T-helper 1 cell treated with Interleukin-12 subunit alpha and Interleukin-12 subunit beta and Interleukin-4 antibody, amounts not matched to agents 30 μg/mL and 1 μg/mL, for 36 hours (primary cell): ENCODE measurements at regions not wholly inside any gene's neighbourhood (a gene's known extent, or its start where the extent isn't known, plus 50 kb on each side); places are given as distances from the start of the nearest gene placed in this dataset.

ENCODE experiments used
- H3K27ac Mint-ChIP-seq: one replicate; pipeline ENCODE4 v1.8.0; 2021; ENCODE audit warnings: mild to moderate bottlenecking, mixed read lengths
- H3K27me3 Mint-ChIP-seq: one replicate; pipeline ENCODE4 v1.8.0; 2021; ENCODE audit warnings: low read depth, mixed read lengths
- H3K36me3 Mint-ChIP-seq: one replicate; pipeline ENCODE4 v1.8.0; 2021; ENCODE audit warnings: low read depth, mixed read lengths
- H3K4me1 Mint-ChIP-seq: one replicate; pipeline ENCODE4 v1.8.0; 2021; ENCODE audit warnings: low read depth, mixed read lengths
- H3K4me3 Mint-ChIP-seq: one replicate; pipeline ENCODE4 v1.8.0; 2021; ENCODE audit warnings: mild to moderate bottlenecking, moderate library complexity, mixed read lengths
- H3K9me3 Mint-ChIP-seq: one replicate; pipeline ENCODE4 v1.8.0; 2021; ENCODE audit warnings: mixed read lengths

DNA sequence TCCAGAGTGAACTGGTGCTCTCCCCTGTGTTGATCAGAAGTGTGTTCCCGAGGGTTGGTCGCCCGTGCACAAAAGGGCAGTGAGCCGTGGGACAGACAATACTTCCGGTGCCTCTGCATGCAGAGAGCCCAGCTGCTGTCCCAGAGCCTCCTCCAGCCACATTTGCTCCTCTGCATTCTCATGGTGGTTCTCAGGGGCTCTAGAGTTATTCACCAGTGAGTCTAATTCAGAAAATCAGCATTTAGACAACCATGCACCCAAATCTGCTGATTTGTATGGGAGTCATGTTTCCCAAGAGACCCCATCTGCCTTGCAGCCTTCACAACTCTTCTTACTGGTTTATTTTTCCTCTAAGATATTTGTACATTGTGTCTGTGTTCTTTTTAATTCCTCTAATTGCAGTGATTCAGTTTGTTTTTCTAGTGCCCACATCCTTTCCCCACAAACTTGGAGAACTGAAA, 107.0 kb upstream of the SPRED1 start:
- peaks cover 14% of the 10 kb centered on the region for H3K9me3 Mint-ChIP-seq
- no peaks in the 10 kb centered on the region for H3K36me3 Mint-ChIP-seq
- peaks cover 4% of the 10 kb centered on the region for H3K4me1 Mint-ChIP-seq
- H3K27me3 Mint-ChIP-seq, result peaks cover 5% of the 10 kb centered on the region
- no peak overlapping the region for H3K4me3 Mint-ChIP-seq
- H3K27ac Mint-ChIP-seq, result no peak overlapping the region

DNA sequence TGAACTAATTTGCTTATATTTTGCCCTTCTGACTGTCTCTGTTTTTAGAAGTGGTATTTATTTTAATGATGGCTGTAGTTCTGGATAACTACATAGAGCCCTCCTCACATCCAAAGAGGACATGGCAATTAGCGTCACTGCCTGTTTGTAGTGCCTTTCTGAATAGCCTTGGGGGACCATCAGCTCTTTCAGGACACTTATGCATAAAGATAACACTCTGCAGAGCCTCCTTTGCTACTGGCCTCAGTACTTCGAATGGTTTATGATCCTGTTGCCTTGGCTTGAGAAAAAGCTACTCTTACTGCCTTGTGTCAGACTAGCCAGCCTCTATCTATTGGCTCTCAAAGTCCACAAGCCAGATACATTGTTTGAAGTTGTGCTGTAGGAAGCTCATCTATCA, 105.4 kb upstream of the SPRED1 start:
- no peak overlapping the region for H3K4me3 Mint-ChIP-seq

DNA sequence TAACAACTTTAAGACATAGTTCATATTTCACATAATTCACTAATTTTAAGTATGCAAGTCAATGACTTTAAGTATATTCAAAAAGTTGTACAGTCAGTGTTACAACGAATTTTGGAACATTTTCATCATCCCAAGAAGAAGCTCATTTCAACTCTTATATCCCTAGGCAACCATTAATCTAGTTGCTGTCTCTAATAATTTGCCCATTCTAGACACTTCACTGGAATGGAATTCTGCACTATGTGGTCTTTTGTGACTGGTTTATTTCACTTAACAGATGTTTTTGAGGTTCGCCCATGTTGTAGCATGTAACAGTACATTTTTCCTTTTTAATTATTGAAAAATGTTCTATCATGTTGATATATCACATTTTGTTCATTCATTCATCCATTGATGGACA, 104.2 kb upstream of the SPRED1 start:
- Mint-ChIP-seq H3K36me3 (no peaks in the 10 kb centered on the region), H3K9me3 (peaks cover 13% of the 10 kb centered on the region), H3K27me3 (peaks cover 5% of the 10 kb centered on the region)

More for the DNA sequence above, 105.4 kb upstream of the SPRED1 start:
- peaks cover 4% of the 10 kb centered on the region for H3K4me1 Mint-ChIP-seq
- peaks cover 5% of the 10 kb centered on the region for H3K27me3 Mint-ChIP-seq
- peaks cover 21% of the 10 kb centered on the region for H3K9me3 Mint-ChIP-seq
- no peaks in the 10 kb centered on the region for H3K36me3 Mint-ChIP-seq
- no peak overlapping the region for H3K27ac Mint-ChIP-seq

DNA sequence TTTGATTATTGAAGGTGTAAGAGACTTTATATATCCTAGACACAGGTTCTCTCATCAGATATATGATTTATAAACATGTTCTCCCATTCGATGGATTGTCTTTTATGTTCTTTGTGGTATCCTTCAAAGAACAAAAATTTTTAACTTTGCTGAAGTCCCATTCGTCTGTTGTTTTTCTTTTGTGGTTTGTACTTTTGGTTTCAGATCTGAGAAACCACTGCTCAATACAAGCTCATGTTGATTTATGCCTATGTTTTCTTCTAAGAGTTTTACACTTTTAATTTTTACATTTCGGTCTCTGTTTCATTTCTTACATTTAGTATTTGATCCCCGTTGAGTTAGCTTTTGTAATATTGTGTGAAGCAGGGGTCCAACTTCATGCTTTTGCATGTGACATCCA, 103.3 kb upstream of the SPRED1 start:
- H3K36me3 Mint-ChIP-seq, result no peaks in the 10 kb centered on the region
- no peak overlapping the region for H3K4me3 Mint-ChIP-seq
- no peak overlapping the region for H3K27ac Mint-ChIP-seq
- peaks cover 5% of the 10 kb centered on the region for H3K27me3 Mint-ChIP-seq
- peaks cover 13% of the 10 kb centered on the region for H3K9me3 Mint-ChIP-seq
- H3K4me1 Mint-ChIP-seq, result peaks cover 4% of the 10 kb centered on the region

More for the DNA sequence above, 104.2 kb upstream of the SPRED1 start:
- H3K27ac Mint-ChIP-seq, result no peak overlapping the region
- peaks cover 4% of the 10 kb centered on the region for H3K4me1 Mint-ChIP-seq
- no peak overlapping the region for H3K4me3 Mint-ChIP-seq

DNA sequence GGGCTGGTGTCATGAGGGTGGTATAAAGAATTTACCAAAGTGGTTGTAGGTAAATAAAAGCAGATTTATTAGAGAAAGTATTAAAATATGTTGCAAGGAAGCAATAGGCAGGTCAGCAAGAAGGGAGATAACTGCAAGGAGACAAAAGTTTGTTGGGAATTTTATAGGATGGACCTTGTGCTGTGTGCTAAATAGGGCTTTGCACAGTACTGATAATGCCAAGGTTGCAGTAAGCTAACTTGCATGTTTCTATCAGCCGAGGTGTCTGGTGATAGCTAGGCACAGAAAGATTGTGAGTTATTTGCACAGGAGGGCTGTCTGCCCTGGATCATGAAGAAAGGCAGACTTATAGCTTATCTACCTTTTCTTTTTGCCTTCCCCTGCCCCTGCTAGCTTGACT, 102.5 kb upstream of the SPRED1 start:
- Mint-ChIP-seq H3K27ac (no peak overlapping the region), H3K4me1 (peaks cover 4% of the 10 kb centered on the region), H3K9me3 (peaks cover 13% of the 10 kb centered on the region), H3K36me3 (no peaks in the 10 kb centered on the region), H3K27me3 (peaks cover 5% of the 10 kb centered on the region), H3K4me3 (no peak overlapping the region)

DNA sequence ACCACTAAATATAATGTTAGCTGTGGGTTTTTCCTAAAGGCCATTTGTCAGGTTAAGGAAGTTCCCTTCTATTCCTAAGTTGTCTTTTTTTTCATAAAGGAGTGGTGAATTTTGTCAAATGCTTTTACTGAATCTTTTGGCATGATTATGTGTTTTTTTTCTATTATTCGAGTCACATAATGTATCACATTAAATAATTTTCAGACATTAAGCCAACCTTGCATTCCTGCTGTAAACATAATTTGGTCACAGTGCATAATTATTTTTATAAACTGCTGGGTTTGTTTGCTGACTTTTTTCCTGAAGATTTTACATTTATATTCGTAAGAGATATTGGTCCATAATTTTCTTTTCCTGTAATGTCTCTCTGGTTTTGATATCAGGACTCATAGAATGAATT, 101.8 kb upstream of the SPRED1 start:
- peaks cover 4% of the 10 kb centered on the region for H3K4me1 Mint-ChIP-seq
- H3K4me3 Mint-ChIP-seq, result no peak overlapping the region
- H3K9me3 Mint-ChIP-seq, result peaks cover 13% of the 10 kb centered on the region
- no peak overlapping the region for H3K27ac Mint-ChIP-seq
- peaks cover 2% of the 10 kb centered on the region for H3K27me3 Mint-ChIP-seq
- H3K36me3 Mint-ChIP-seq, result no peaks in the 10 kb centered on the region

DNA sequence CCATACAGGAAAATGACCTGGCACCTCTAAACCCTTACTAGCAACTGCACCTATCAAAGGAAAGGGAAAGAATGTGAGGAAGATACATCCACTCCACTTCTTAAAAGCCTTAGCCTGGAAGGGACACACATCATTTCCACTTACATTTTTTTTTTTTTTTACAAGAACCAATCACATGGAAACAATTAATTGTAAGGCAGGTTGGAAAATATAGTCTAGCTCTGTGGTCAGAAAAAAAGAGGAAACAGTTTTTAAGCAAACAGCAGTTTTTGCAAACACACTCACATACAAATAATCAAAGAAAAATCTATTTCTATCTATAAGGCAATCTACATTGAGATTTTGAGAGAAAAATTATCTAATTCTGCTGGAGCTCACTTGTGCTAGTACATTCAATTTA, 98.9 kb upstream of the SPRED1 start:
- H3K27me3 Mint-ChIP-seq, result peaks cover 2% of the 10 kb centered on the region
- no peak overlapping the region for H3K27ac Mint-ChIP-seq
- H3K9me3 Mint-ChIP-seq, result peaks cover 22% of the 10 kb centered on the region
- H3K4me1 Mint-ChIP-seq, result peaks cover 4% of the 10 kb centered on the region
- no peaks in the 10 kb centered on the region for H3K36me3 Mint-ChIP-seq
- H3K4me3 Mint-ChIP-seq, result no peak overlapping the region

DNA sequence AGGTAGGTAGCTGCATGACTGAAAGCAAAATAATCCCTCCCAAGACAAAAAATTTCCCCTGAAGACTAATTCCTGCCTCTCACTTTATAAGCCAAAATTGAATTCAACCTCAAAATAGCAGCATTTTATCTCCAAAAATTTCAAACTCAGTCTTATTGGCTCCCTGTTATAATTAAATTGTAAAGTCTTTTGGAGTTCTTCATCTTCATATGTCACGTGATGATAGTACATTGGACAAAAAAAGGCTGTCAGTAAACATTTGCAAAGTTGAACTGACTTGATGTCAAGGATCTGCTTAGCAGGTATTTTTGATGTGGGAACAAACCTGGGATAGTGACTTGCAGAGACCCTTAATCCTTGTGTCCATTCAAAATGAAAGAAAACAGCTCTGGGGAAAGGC, 98.4 kb upstream of the SPRED1 start:
- H3K4me3 Mint-ChIP-seq, result no peak overlapping the region
- H3K9me3 Mint-ChIP-seq, result peaks cover 20% of the 10 kb centered on the region
- peaks cover 3% of the 10 kb centered on the region for H3K4me1 Mint-ChIP-seq
- no peaks in the 10 kb centered on the region for H3K27me3 Mint-ChIP-seq
- no peak overlapping the region for H3K27ac Mint-ChIP-seq
- no peaks in the 10 kb centered on the region for H3K36me3 Mint-ChIP-seq

DNA sequence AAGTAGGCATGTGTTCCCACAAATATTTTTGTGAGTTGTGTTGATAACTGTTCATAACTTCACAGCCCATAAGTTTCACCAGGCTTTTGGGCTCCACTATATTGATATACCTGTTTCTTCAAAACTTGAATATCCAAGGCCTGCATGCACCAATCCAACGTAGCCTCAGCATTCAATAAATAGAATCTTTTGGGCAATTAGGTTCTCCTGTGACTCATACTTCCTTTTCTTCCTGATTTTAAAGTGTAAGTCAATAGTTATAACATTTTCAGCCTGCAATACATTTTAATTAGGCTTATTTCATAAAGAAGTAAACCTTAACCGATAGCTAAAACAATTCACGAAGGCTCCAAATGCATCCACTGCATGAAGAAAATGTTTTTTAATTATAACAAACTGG, 97.8 kb upstream of the SPRED1 start:
- H3K36me3 Mint-ChIP-seq, result no peaks in the 10 kb centered on the region
- no peak overlapping the region for H3K27ac Mint-ChIP-seq
- peaks cover 20% of the 10 kb centered on the region for H3K9me3 Mint-ChIP-seq
- no peak overlapping the region for H3K4me3 Mint-ChIP-seq
- no peaks in the 10 kb centered on the region for H3K27me3 Mint-ChIP-seq
- H3K4me1 Mint-ChIP-seq, result no peaks in the 10 kb centered on the region

DNA sequence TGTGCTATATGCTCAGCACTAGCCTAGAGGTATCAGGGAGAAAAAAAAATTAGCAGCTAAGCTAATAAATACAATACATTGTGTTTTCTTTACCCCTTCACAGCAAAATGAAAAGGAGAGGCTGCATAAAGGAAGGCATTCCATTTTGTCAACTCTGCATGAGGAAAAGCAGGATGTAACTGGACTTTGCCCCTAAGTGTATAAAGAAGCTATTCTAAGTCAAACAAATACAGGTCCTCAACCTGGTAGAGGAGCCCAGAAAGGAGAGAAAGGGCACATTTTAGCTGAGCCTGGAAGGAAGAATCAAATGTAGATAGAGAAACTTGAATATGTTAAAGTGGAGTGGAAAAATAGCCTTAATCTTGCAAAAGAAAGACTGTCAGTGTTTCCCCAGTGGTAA, 89.0 kb upstream of the SPRED1 start:
- Mint-ChIP-seq H3K4me3 (no peak overlapping the region), H3K27ac (no peak overlapping the region), H3K27me3 (peaks cover 20% of the 10 kb centered on the region), H3K9me3 (no peaks in the 10 kb centered on the region), H3K4me1 (no peaks in the 10 kb centered on the region), H3K36me3 (no peaks in the 10 kb centered on the region)

DNA sequence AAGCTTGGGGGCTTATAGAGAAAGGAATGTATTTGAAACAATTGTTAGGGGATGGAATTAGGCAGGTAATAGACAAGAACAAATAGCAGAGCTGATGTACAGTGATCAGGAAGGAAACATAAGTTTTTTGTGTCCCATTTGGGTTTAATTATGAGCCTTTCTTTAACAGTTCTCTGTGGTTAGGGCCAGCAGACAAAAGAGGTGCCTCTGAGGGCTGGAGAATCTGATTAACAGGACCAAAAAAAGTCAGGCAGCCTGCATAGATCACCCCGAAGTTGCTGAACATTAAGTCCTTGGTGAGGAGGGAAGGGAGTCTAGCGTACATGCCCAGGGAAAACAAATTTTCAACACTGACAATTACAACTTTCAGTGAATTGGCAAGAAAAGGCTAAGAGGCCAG, 88.6 kb upstream of the SPRED1 start:
- H3K4me3 Mint-ChIP-seq, result no peak overlapping the region
- no peaks in the 10 kb centered on the region for H3K36me3 Mint-ChIP-seq
- no peaks in the 10 kb centered on the region for H3K9me3 Mint-ChIP-seq
- peaks cover 20% of the 10 kb centered on the region for H3K27me3 Mint-ChIP-seq
- H3K27ac Mint-ChIP-seq, result no peak overlapping the region
- H3K4me1 Mint-ChIP-seq, result no peaks in the 10 kb centered on the region

DNA sequence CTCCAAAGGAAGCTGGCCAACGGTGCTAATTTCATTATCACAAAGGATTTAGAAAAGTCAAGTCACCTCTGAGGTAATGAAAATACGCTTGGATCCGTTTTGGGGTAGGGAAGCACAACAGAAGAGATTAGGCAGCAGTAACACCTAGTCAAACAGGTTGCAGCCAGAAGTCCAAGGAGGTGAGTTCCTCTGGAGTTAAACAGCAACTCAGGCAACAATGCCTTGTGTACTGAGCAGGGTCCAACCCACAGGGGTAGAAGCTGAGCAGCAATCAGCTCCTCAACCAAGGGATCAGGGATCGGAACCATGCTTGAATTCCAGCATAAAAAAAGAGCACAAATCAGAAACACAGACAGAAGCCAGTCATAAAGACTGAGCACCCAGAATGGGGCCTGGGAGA, 88.1 kb upstream of the SPRED1 start:
- H3K4me3 Mint-ChIP-seq, result no peak overlapping the region
- H3K36me3 Mint-ChIP-seq, result no peaks in the 10 kb centered on the region
- no peaks in the 10 kb centered on the region for H3K4me1 Mint-ChIP-seq
- no peaks in the 10 kb centered on the region for H3K9me3 Mint-ChIP-seq
- no peak overlapping the region for H3K27ac Mint-ChIP-seq
- H3K27me3 Mint-ChIP-seq, result peaks cover 20% of the 10 kb centered on the region

DNA sequence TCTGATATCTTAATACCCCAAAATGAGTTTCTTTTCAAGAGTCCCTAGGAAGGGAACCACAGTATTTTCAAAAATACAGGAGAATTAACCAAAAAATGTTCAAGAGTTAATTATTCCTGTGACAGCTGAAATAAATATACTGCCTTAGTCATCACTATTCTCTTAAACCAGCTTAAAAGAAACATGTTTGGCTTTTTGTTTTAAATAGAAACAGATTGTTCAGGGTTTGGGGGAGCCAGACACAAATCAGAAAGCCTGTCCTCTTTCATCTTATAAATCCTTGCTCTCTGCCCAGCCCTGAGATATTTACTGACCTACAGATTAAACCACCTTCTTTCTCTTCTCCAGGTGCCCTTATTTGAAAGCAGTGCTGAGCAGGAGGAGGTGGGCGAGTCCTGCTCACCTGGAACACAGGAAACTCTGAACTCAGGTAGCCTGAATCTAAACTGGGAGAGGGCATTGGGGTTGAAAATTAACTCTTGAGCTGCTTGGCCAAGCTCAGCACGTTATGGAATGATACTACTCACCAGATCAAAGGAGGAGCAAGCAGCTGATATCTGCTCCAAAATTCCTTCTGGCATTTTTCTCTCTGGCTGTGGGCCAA, 84.1 kb upstream of the SPRED1 start:
- H3K4me3 Mint-ChIP-seq, result no peak overlapping the region
- no peaks in the 10 kb centered on the region for H3K4me1 Mint-ChIP-seq
- H3K36me3 Mint-ChIP-seq, result no peaks in the 10 kb centered on the region
- H3K27me3 Mint-ChIP-seq, result peaks cover 2% of the 10 kb centered on the region
- no peaks in the 10 kb centered on the region for H3K9me3 Mint-ChIP-seq
- H3K27ac Mint-ChIP-seq, result no peak overlapping the region

DNA sequence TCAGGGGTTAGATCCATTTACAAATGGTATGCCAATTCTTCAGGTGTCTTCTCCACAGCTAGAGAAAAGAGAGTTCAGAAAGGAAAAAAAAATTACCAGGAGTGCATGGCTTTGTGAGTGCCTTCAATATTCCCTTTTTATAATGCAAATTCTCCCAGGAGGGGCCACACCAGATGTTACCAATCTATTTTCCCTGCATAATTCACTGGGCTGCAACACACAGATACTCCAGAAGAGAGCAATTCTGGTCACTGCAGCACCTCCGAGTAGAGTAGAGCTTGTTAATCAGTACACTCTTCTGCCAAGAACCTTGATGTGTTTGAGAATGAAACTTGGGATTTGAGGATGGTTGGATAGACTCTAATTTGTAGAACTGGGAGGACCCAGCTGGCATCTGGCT, 80.7 kb upstream of the SPRED1 start:
- H3K36me3 Mint-ChIP-seq, result no peaks in the 10 kb centered on the region
- H3K4me1 Mint-ChIP-seq, result no peaks in the 10 kb centered on the region
- H3K27me3 Mint-ChIP-seq, result peaks cover 4% of the 10 kb centered on the region
- H3K9me3 Mint-ChIP-seq, result no peaks in the 10 kb centered on the region
- no peak overlapping the region for H3K27ac Mint-ChIP-seq
- no peak overlapping the region for H3K4me3 Mint-ChIP-seq

DNA sequence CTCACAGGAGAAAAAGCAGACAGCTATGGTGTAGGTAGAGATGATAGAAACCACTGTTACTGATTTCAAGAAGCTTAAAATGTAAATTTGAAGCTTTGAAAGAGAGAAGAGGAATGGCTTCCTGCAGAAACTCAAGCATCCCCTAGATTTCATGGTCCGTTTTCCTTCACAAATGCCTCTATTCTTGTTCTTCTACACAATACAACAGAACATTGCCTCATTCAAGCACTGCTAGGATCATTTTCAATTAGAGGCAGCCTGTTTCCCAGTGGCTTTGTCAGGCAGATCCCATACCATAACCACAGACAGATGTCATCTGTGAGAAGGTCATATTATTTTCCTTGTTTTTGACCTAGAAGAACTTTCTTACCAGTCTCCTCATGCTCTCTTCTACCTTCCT, 77.9 kb upstream of the SPRED1 start:
- no peak overlapping the region for H3K27ac Mint-ChIP-seq
- no peaks in the 10 kb centered on the region for H3K4me1 Mint-ChIP-seq
- no peak overlapping the region for H3K4me3 Mint-ChIP-seq
- H3K27me3 Mint-ChIP-seq, result peaks cover 4% of the 10 kb centered on the region
- H3K36me3 Mint-ChIP-seq, result no peaks in the 10 kb centered on the region
- no peaks in the 10 kb centered on the region for H3K9me3 Mint-ChIP-seq

DNA sequence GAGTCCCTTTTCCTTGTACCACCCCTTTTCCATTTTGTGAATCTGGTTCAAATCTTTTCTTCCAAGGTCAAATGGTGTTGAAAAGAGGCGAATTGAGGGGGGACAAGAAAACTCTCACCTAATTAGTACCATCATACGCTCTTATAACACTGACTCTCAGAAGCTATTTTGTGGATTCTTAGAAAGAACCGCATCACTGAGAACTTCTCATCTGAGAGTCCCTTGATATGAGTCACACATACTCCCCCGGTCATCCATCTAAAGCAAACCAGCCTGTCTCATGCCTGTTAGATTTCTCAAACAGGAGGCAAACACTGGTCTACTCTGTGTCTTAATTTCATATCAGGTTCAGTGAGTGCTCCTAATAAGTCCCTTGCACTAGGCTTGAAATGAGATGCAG, 76.5 kb upstream of the SPRED1 start:
- no peaks in the 10 kb centered on the region for H3K36me3 Mint-ChIP-seq
- peaks cover 4% of the 10 kb centered on the region for H3K27me3 Mint-ChIP-seq
- no peaks in the 10 kb centered on the region for H3K9me3 Mint-ChIP-seq
- no peak overlapping the region for H3K4me3 Mint-ChIP-seq
- H3K27ac Mint-ChIP-seq, result no peak overlapping the region
- H3K4me1 Mint-ChIP-seq, result no peaks in the 10 kb centered on the region
